Upper lobe of right lung (tissue), 1 donor: ENCODE measurements at regions not wholly inside any gene's neighbourhood (a gene's known extent, or its start where the extent isn't known, plus 50 kb on each side); places are given as distances from the start of the nearest gene placed in this dataset.

ENCODE experiments used
- ATAC-seq: fragments of 200-7000 bp; cut with Tn5 transposase; one replicate; pipeline ENCODE4 v1.9.1; 2020; ENCODE audit warnings: mild to moderate bottlenecking, moderate library complexity
- DNase-seq: peaks from one replicate; pipeline ENCODE4 v3.0.0-alpha.2; 2020
- H3K27ac ChIP-seq: fragments of 200-600 bp; one replicate; pipeline ENCODE4 v1.8.0; 2022
- H3K27me3 ChIP-seq: fragments of 200-600 bp; one replicate; pipeline ENCODE4 v1.8.0; 2022; ENCODE audit warnings: mild to moderate bottlenecking
- H3K36me3 ChIP-seq: fragments of 200-600 bp; one replicate; pipeline ENCODE4 v1.8.0; 2022
- H3K4me1 ChIP-seq: fragments of 200-600 bp; one replicate; pipeline ENCODE4 v1.8.0; 2022
- H3K4me3 ChIP-seq: fragments of 200-600 bp; one replicate; pipeline ENCODE4 v1.8.0; 2022; ENCODE audit warnings: mild to moderate bottlenecking
- H3K9me3 ChIP-seq: fragments of 200-600 bp; one replicate; pipeline ENCODE4 v1.8.0; 2022
- intact Hi-C: fragments of 100-400 bp; cut with DNase I; formaldehyde crosslinking; loops from one replicate; pipeline ENCODE4 v1.11.0; 2022
- TF ChIP-seq, protein P1 (sequence below): fragments of 200-600 bp; IDR thresholded peaks from one replicate; pipeline ENCODE4 v1.8.0; 2022; ENCODE audit warnings: antibody characterized with exemption
- donor health status: DM: no; HTN: yes; CAD: no; lungs with severe emphysema.

- Histone ChIP-seq H3K27ac (no peak overlapping the region), H3K4me3 (no peak overlapping the region), H3K36me3 (no peaks in the 10 kb centered on the region), H3K9me3 (no peaks in the 10 kb centered on the region), H3K27me3 (no peaks in the 10 kb centered on the region), H3K4me1 (no peaks in the 10 kb centered on the region)
- no peak for ATAC-seq
- intact Hi-C loops: no loop called here
- DNase-seq: no peak
- TF ChIP-seq, protein P1, sequence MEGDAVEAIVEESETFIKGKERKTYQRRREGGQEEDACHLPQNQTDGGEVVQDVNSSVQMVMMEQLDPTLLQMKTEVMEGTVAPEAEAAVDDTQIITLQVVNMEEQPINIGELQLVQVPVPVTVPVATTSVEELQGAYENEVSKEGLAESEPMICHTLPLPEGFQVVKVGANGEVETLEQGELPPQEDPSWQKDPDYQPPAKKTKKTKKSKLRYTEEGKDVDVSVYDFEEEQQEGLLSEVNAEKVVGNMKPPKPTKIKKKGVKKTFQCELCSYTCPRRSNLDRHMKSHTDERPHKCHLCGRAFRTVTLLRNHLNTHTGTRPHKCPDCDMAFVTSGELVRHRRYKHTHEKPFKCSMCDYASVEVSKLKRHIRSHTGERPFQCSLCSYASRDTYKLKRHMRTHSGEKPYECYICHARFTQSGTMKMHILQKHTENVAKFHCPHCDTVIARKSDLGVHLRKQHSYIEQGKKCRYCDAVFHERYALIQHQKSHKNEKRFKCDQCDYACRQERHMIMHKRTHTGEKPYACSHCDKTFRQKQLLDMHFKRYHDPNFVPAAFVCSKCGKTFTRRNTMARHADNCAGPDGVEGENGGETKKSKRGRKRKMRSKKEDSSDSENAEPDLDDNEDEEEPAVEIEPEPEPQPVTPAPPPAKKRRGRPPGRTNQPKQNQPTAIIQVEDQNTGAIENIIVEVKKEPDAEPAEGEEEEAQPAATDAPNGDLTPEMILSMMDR: no peak
Observed at GRCh38 chr1:99445486-99445885, 181.2 kb downstream of the PLPPR4 start.

- H3K4me3 ChIP-seq: no peak overlapping the region
- H3K4me1 ChIP-seq: no peaks in the 10 kb centered on the region
- DNase-seq: no peak
- TF ChIP-seq, protein P1: no peak
- no peak overlapping the region for H3K27ac ChIP-seq
- no peak for ATAC-seq
- H3K36me3 ChIP-seq: no peaks in the 10 kb centered on the region
- intact Hi-C loops: no loop called here
- H3K27me3 ChIP-seq: no peaks in the 10 kb centered on the region
- no peaks in the 10 kb centered on the region for H3K9me3 ChIP-seq
Observed at GRCh38 chr1:99447721-99448120, 183.4 kb downstream of the PLPPR4 start.

GRCh38 chr1:99455760-99456159, 190.2 kb upstream of the PALMD start:
- no peaks in the 10 kb centered on the region for H3K4me1 ChIP-seq
- no peak for ATAC-seq
- H3K9me3 ChIP-seq: no peaks in the 10 kb centered on the region
- TF ChIP-seq, protein P1: no peak
- H3K27ac ChIP-seq: no peak overlapping the region
- DNase-seq: no peak
- intact Hi-C loops: no loop called here
- H3K4me3 ChIP-seq: no peak overlapping the region
- H3K27me3 ChIP-seq: no peaks in the 10 kb centered on the region
- no peaks in the 10 kb centered on the region for H3K36me3 ChIP-seq

DNA sequence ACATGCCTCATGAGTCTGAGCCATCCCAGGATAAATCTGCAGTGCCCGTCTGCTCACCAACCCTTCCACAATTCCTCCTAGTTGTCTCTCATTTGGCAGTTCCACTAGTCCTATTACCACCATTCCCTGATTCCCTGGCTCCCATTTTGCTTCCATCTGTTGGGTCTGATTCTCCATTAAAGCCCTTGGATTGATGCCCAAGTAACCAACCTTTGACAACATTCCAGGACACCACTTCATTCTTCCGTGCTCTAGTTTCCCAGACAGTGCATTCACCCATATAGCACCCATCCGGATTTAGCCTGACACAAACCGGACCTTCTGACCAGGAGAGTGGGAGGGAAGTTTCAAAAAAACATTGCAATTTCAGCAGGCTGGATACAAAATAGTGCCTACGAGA, 189.4 kb upstream of the PALMD start:
- Histone ChIP-seq H3K4me1 (no peaks in the 10 kb centered on the region), H3K27me3 (no peaks in the 10 kb centered on the region), H3K9me3 (no peaks in the 10 kb centered on the region), H3K36me3 (no peaks in the 10 kb centered on the region), H3K27ac (no peak overlapping the region), H3K4me3 (no peak overlapping the region)
- no peak for DNase-seq
- no peak for ATAC-seq
- TF ChIP-seq, protein P1: no peak
- intact Hi-C loops: no loop called here

DNA sequence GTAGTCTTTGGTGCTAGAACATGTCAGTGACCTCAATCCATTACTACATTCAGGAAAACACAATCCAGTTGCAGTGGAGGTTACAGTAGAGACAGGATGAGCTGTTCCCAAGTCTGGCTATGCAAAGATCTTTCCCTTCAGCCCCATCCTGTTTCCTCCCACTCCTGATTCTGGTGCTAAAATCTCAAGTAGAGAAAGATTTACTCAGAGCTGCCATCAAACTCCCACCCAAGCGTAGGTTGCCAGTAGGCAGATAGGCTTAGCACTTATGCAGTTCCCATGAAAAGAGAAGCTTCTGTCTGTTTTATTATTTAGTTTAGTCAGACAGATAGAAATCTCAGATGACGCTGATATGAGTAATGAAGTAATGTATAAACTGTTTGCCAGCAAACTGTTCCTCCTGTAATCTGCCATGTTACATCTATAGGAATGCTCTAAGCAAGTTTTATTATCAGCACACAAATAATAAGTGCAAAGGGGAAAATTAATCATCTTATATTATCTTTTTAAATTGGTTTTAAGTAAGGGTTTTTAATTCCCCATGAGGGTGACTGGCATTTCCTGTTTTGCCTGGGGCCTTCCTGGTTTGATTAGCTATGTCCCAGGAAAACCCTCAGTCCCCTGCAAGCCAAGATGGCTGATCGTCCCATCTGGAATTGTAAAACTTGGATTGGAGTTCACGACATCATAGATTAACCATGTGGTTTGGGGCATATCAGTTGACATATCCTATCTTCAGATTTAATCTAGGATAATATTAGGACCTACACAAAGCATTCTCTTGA, 188.3 kb upstream of the PALMD start:
- no peak for DNase-seq
- no peaks in the 10 kb centered on the region for H3K4me1 ChIP-seq
- no peaks in the 10 kb centered on the region for H3K36me3 ChIP-seq
- ATAC-seq: no peak
- intact Hi-C loops: no loop called here
- no peaks in the 10 kb centered on the region for H3K9me3 ChIP-seq
- H3K27me3 ChIP-seq: no peaks in the 10 kb centered on the region
- TF ChIP-seq, protein P1: no peak
- no peak overlapping the region for H3K4me3 ChIP-seq
- H3K27ac ChIP-seq: no peak overlapping the region
